H9 (cell line): ENCODE measurements at regions not wholly inside any gene's neighbourhood (a gene's known extent, or its start where the extent isn't known, plus 50 kb on each side); places are given as distances from the start of the nearest gene placed in this dataset.

Source experiments
- DNase-seq: peaks from one replicate; pipeline ENCODE4 v3.0.0-alpha.2; 2017
- H2AFZ ChIP-seq: one replicate; pipeline ENCODE4 v1.6.1; 2013; ENCODE audit warnings: mild to moderate bottlenecking, low read length, control low read depth, moderate library complexity
- H2AK5ac ChIP-seq: 2 replicates; pipeline ENCODE4 v1.6.1; 2013; ENCODE audit warnings: low read length, control low read depth, mixed read lengths; ENCODE audit not compliant: insufficient read length
- H2BK120ac ChIP-seq: one replicate; pipeline ENCODE4 v1.6.1; 2013; ENCODE audit warnings: low read depth, mild to moderate bottlenecking, low read length, control low read depth, inconsistent platforms; ENCODE audit not compliant: poor library complexity, severe bottlenecking
- H2BK12ac ChIP-seq: 2 replicates; pipeline ENCODE4 v1.6.1; 2013; ENCODE audit warnings: low read length, control low read depth, mixed read lengths, low read depth; ENCODE audit not compliant: insufficient read length
- H2BK15ac ChIP-seq: 2 replicates; pipeline ENCODE4 v1.6.1; 2013; ENCODE audit warnings: low read depth, low read length, control low read depth
- H2BK20ac ChIP-seq: one replicate; pipeline ENCODE4 v1.6.1; 2013; ENCODE audit warnings: low read depth, mild to moderate bottlenecking, low read length, control low read depth, inconsistent platforms; ENCODE audit not compliant: poor library complexity, severe bottlenecking
- H2BK5ac ChIP-seq: 2 replicates; pipeline ENCODE4 v1.6.1; 2013; ENCODE audit warnings: low read length, control low read depth, mixed read lengths; ENCODE audit not compliant: insufficient read length
- H3K14ac ChIP-seq: 2 replicates; pipeline ENCODE4 v1.6.1; 2013; ENCODE audit warnings: low read length, control low read depth; ENCODE audit not compliant: insufficient read depth
- H3K18ac ChIP-seq: 2 replicates; pipeline ENCODE4 v1.6.1; 2013; ENCODE audit warnings: low read depth, mild to moderate bottlenecking, mixed read lengths, low read length, control low read depth; ENCODE audit not compliant: insufficient read length
- H3K23ac ChIP-seq: 2 replicates; pipeline ENCODE4 v1.6.1; 2013; ENCODE audit warnings: low read length, control low read depth, mixed read lengths, low read depth; ENCODE audit not compliant: insufficient read length
- H3K23me2 ChIP-seq: 2 replicates; pipeline ENCODE4 v1.6.1; 2013; ENCODE audit warnings: low read depth, mild to moderate bottlenecking, mixed read lengths, low read length, control low read depth; ENCODE audit not compliant: insufficient read length, poor library complexity, severe bottlenecking
- H3K27ac ChIP-seq: 2 replicates; pipeline ENCODE4 v1.5.1; 2013; ENCODE audit warnings: low read length, control low read depth, mixed read lengths, low read depth; ENCODE audit not compliant: insufficient read length
- H3K27me3 ChIP-seq: 2 replicates; pipeline ENCODE4 v1.6.1; 2013; ENCODE audit warnings: low read length, control low read depth, inconsistent platforms; ENCODE audit not compliant: insufficient read depth
- H3K4ac ChIP-seq: 2 replicates; pipeline ENCODE4 v1.6.1; 2013; ENCODE audit warnings: low read depth, mild to moderate bottlenecking, control low read depth, inconsistent platforms, low read length, moderate library complexity
- H3K4me1 ChIP-seq: 2 replicates; pipeline ENCODE4 v1.6.1; 2013; ENCODE audit warnings: low read length, control low read depth, inconsistent platforms; ENCODE audit not compliant: insufficient read depth
- H3K4me2 ChIP-seq: 2 replicates; pipeline ENCODE4 v1.6.1; 2013; ENCODE audit warnings: low read length, control low read depth, mixed read lengths; ENCODE audit not compliant: insufficient read length, insufficient read depth
- H3K56ac ChIP-seq: 2 replicates; pipeline ENCODE4 v1.6.1; 2013; ENCODE audit warnings: low read depth, mild to moderate bottlenecking, mixed read lengths, low read length, control low read depth; ENCODE audit not compliant: insufficient read length
- H3K79me1 ChIP-seq: 2 replicates; pipeline ENCODE4 v1.6.1; 2013; ENCODE audit warnings: low read depth, mild to moderate bottlenecking, moderate library complexity, low read length, control low read depth, inconsistent platforms; ENCODE audit not compliant: insufficient read depth, poor library complexity, severe bottlenecking
- H3K79me2 ChIP-seq: 2 replicates; pipeline ENCODE4 v1.6.1; 2013; ENCODE audit warnings: low read length, control low read depth, inconsistent platforms; ENCODE audit not compliant: insufficient read depth
- H3K9ac ChIP-seq: 2 replicates; pipeline ENCODE4 v1.6.1; 2013; ENCODE audit warnings: low read length, control low read depth, mixed read lengths; ENCODE audit not compliant: insufficient read length; ENCODE audit errors: extremely low read depth
- H3K9me3 ChIP-seq: one replicate; pipeline ENCODE4 v1.6.1; 2013; ENCODE audit warnings: low read depth, low read length, inconsistent platforms; ENCODE audit not compliant: control insufficient read depth
- H3T11ph ChIP-seq: one replicate; pipeline ENCODE4 v1.6.1; 2013; ENCODE audit warnings: mild to moderate bottlenecking, low read length, control low read depth, inconsistent platforms
- H4K20me1 ChIP-seq: one replicate; pipeline ENCODE4 v1.6.1; 2013; ENCODE audit not compliant: control insufficient read depth, insufficient read length, insufficient read depth
- H4K5ac ChIP-seq: 2 replicates; pipeline ENCODE4 v1.6.1; 2013; ENCODE audit warnings: low read depth, mild to moderate bottlenecking, mixed read lengths, low read length, control low read depth; ENCODE audit not compliant: insufficient read length
- H4K8ac ChIP-seq: replicated peaks from 2 replicates; pipeline ENCODE4 v1.6.1; 2013; ENCODE audit warnings: low read length, control low read depth, mixed read lengths, low read depth; ENCODE audit not compliant: insufficient read length
- H4K91ac ChIP-seq: 2 replicates; pipeline ENCODE4 v1.6.1; 2013; ENCODE audit warnings: low read depth, mild to moderate bottlenecking, moderate library complexity, mixed read lengths, low read length, control low read depth; ENCODE audit not compliant: insufficient read length
- H3K27ac Mint-ChIP-seq, 3 experiments: 2 replicates in 2 of 3; 3 replicates in 1 of 3; pipeline ENCODE4 v1.8.0; 2020 to 2021; ENCODE audit warnings: mixed read lengths in 3 of 3, mild to moderate bottlenecking in 1 of 3, moderate library complexity in 1 of 3
- H3K27me3 Mint-ChIP-seq: 2 replicates; pipeline ENCODE4 v1.8.0; 2021; ENCODE audit warnings: low read depth, mild to moderate bottlenecking, moderate library complexity, mixed read lengths
- H3K36me3 Mint-ChIP-seq, 3 experiments: 2 replicates in 2 of 3; 3 replicates in 1 of 3; pipeline ENCODE4 v1.8.0; 2020 to 2021; ENCODE audit warnings: low read depth in 3 of 3, mixed read lengths in 3 of 3; ENCODE audit not compliant: insufficient read depth in 1 of 3
- H3K4me1 Mint-ChIP-seq, 2 experiments: 2 replicates each; pipeline ENCODE4 v1.8.0; 2020; ENCODE audit warnings: mixed read lengths in 2 of 2
- H3K4me3 Mint-ChIP-seq, 2 experiments: 2 replicates in 1 of 2; 3 replicates in 1 of 2; pipeline ENCODE4 v1.8.0; 2020 to 2021; ENCODE audit warnings: mild to moderate bottlenecking in 2 of 2, mixed read lengths in 2 of 2, moderate library complexity in 1 of 2
- H3K9me3 Mint-ChIP-seq, 2 experiments: 2 replicates in 1 of 2; 3 replicates in 1 of 2; pipeline ENCODE4 v1.8.0; 2020; ENCODE audit warnings: mild to moderate bottlenecking in 2 of 2, mixed read lengths in 2 of 2, moderate library complexity in 1 of 2
- TF ChIP-seq, protein P1 (sequence below): fragments of 200-600 bp; sonication (generic); conservative IDR thresholded peaks from 3 replicates; pipeline ENCODE4 v1.8.0; 2021; ENCODE audit warnings: antibody characterized with exemption, mild to moderate bottlenecking

DNA sequence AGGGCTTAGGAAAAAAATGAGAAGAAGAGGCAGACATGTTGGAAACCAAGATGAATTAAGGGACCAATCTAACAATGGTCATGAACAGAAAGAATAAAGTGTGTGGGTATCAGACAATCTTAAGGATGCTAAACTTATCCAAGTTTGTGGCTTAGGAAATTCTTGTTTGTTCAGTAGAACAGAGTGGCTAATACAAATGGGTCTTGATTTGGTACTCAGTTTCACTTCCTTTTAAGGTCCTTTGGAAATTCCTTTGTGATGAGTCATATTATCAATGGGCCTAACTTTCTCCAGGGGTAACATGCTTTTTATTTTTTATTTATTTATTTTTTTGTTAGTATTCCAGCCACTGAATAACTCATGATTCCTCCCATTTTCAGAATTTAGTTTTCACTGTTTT is 1154.7 kb upstream of the FLRT2 start:
- no peaks in the 10 kb centered on the region for H3K79me2 ChIP-seq
- no peak overlapping the region for H3K4me2 ChIP-seq
- H3K18ac ChIP-seq, result no peak overlapping the region
- H3K4me1 ChIP-seq, result no peaks in the 10 kb centered on the region
- H3K14ac ChIP-seq, result no peak overlapping the region
- H4K5ac ChIP-seq, result no peak overlapping the region
- no peak overlapping the region for H3T11ph ChIP-seq
- no peak overlapping the region for H4K91ac ChIP-seq
- no peak overlapping the region for H3K56ac ChIP-seq
- no peak overlapping the region for H2BK12ac ChIP-seq
- H2BK120ac ChIP-seq, result no peak overlapping the region
- H3K27me3 ChIP-seq, result no peaks in the 10 kb centered on the region
- DNase-seq, result no peak
- no peak overlapping the region for H3K4ac ChIP-seq
- no peak overlapping the region for H3K23ac ChIP-seq
- H2BK20ac ChIP-seq, result no peak overlapping the region
- H3K4me1 Mint-ChIP-seq, result peaks cover 3% of the 10 kb centered on the region in 2 experiments; a peak in 2 of 4 replicates
- no peak overlapping the region for H2BK5ac ChIP-seq
- no peaks in the 10 kb centered on the region for H3K79me1 ChIP-seq
- H3K36me3 Mint-ChIP-seq, result no peaks in the 10 kb centered on the region
- TF ChIP-seq, protein P1, sequence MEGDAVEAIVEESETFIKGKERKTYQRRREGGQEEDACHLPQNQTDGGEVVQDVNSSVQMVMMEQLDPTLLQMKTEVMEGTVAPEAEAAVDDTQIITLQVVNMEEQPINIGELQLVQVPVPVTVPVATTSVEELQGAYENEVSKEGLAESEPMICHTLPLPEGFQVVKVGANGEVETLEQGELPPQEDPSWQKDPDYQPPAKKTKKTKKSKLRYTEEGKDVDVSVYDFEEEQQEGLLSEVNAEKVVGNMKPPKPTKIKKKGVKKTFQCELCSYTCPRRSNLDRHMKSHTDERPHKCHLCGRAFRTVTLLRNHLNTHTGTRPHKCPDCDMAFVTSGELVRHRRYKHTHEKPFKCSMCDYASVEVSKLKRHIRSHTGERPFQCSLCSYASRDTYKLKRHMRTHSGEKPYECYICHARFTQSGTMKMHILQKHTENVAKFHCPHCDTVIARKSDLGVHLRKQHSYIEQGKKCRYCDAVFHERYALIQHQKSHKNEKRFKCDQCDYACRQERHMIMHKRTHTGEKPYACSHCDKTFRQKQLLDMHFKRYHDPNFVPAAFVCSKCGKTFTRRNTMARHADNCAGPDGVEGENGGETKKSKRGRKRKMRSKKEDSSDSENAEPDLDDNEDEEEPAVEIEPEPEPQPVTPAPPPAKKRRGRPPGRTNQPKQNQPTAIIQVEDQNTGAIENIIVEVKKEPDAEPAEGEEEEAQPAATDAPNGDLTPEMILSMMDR, result no peak
- no peak overlapping the region for H3K9ac ChIP-seq
- no peak overlapping the region for H3K27ac Mint-ChIP-seq
- H3K4me3 Mint-ChIP-seq, result no peak overlapping the region
- no peaks in the 10 kb centered on the region for H3K27me3 Mint-ChIP-seq
- no peak overlapping the region for H3K27ac ChIP-seq
- H3K9me3 ChIP-seq, result no peaks in the 10 kb centered on the region
- H3K23me2 ChIP-seq, result no peaks in the 10 kb centered on the region
- H2AFZ ChIP-seq, result no peak overlapping the region
- H4K8ac ChIP-seq, result no peak overlapping the region
- H2AK5ac ChIP-seq, result no peak overlapping the region
- no peak overlapping the region for H2BK15ac ChIP-seq
- H4K20me1 ChIP-seq, result no peaks in the 10 kb centered on the region
- H3K9me3 Mint-ChIP-seq, result no peaks in the 10 kb centered on the region
